ENCODE measurements at regions not wholly inside any gene's neighbourhood (a gene's known extent, or its start where the extent isn't known, plus 50 kb on each side); places are given as distances from the start of the nearest gene placed in this dataset.

GRCh38 chr15:100717596-100717995, 115.2 kb downstream of the ASB7 start:
- WGBS (ENCODE audit: insufficient coverage, low coverage, missing lambda C conversion rate) = 0% methylated on average over 2 of the region's 2 CpGs
- H3K79me2 ChIP-seq (ENCODE audit: control insufficient read depth, insufficient read depth, low read length) = no peaks in the 10 kb centered on the region
- POLR2A ChIA-PET = interaction anchor here (0.7 to 0.9 kb wide), 2 partner anchors 10 to 133 kb away, joined by 5 to 6 read pairs; no protein-coding TSS in a partner anchor
- no peaks in the 10 kb centered on the region for H3K36me3 ChIP-seq (ENCODE audit: control insufficient read depth, insufficient read depth, low read length)
- FAIRE-seq = no peak
- no peaks in the 10 kb centered on the region for H3K9me1 ChIP-seq (ENCODE audit: control insufficient read depth, insufficient read depth, low read length)
- intact Hi-C loops (cut with micrococcal nuclease) = no loop called here
- H3K9ac ChIP-seq (ENCODE audit: insufficient read depth in 1 of 2, low read depth in 2 of 2, low read length in 2 of 2) = no peak overlapping the region
- DNase-seq (ENCODE audit: extremely low read depth in 1 of 4, low spot score in 3 of 4) = no peak
- H3K4me1 ChIP-seq (replicated peaks in 1 of 2; ENCODE audit: control insufficient read depth in 2 of 2, insufficient read depth in 2 of 2, low read length in 2 of 2) = no peaks in the 10 kb centered on the region
- no peak for ATAC-seq
- in situ Hi-C loops (cut with MboI) = no loop called here
- no peaks in the 10 kb centered on the region for H3K9me3 ChIP-seq (replicated peaks; ENCODE audit: control insufficient read depth, insufficient read depth, low read depth, low read length)
- CTCF ChIA-PET (ENCODE audit: low intra/inter-chr PET ratio) = no interaction called here
- H3K4me2 ChIP-seq (ENCODE audit: insufficient read depth, low read length) = no peak overlapping the region
- peaks cover 4 to 32% of the 10 kb centered on the region in 2 experiments; a peak in 3 of 5 replicates for H3K27me3 ChIP-seq (ENCODE audit: control insufficient read depth in 2 of 2, insufficient read depth in 2 of 2, low read length in 2 of 2)
- 0 out of 2 replicates have a peak, but pooled peaks cover 4% of the 10 kb centered on the region for H4K20me1 ChIP-seq (replicated peaks; ENCODE audit: control insufficient read depth, insufficient read depth, low read length)
- no peak overlapping the region for H3K27ac ChIP-seq (ENCODE audit: extremely low read depth, low read depth, low read length)
- H3K4me3 ChIP-seq = no peak overlapping the region
- BruUV-seq (replicated peaks) = no TSS peak
- H2AFZ ChIP-seq (ENCODE audit: low read depth, low read length) = no peak overlapping the region
- TF ChIP-seq ZNF12 (CRISPR knock-in tag; IDR thresholded peaks at IDR 0.05) = no peak
- no peak for TF ChIP-seq BRF1 (IDR thresholded peaks at IDR 0.05; ENCODE audit: borderline replicate concordance, extremely low read depth, insufficient read length)
- TF ChIP-seq ZNF239 (CRISPR knock-in tag; IDR thresholded peaks at IDR 0.05) = no peak
- TF ChIP-seq ERF (CRISPR knock-in tag; IDR thresholded peaks at IDR 0.05) = no peak
- no peak for TF ChIP-seq E2F1 (CRISPR knock-in tag; IDR thresholded peaks at IDR 0.05)
- no peak for TF ChIP-seq NONO (IDR thresholded peaks at IDR 0.05; ENCODE audit: low read depth in 2 of 2, low read length in 1 of 2)
- no peak for TF ChIP-seq NBN (IDR thresholded peaks at IDR 0.05; ENCODE audit: low read depth)
- TF ChIP-seq IRF2 (CRISPR knock-in tag; IDR thresholded peaks at IDR 0.05) = no peak
- no peak for TF ChIP-seq RBBP5 (IDR thresholded peaks at IDR 0.05; ENCODE audit: borderline replicate concordance, insufficient read depth, low read length, poor library complexity, severe bottlenecking)
- TF ChIP-seq SAP30 (IDR thresholded peaks at IDR 0.05; ENCODE audit: borderline replicate concordance, insufficient read depth, low read depth, low read length, poor library complexity, severe bottlenecking) = no peak
- TF ChIP-seq, protein P1, sequence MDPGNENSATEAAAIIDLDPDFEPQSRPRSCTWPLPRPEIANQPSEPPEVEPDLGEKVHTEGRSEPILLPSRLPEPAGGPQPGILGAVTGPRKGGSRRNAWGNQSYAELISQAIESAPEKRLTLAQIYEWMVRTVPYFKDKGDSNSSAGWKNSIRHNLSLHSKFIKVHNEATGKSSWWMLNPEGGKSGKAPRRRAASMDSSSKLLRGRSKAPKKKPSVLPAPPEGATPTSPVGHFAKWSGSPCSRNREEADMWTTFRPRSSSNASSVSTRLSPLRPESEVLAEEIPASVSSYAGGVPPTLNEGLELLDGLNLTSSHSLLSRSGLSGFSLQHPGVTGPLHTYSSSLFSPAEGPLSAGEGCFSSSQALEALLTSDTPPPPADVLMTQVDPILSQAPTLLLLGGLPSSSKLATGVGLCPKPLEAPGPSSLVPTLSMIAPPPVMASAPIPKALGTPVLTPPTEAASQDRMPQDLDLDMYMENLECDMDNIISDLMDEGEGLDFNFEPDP (CRISPR knock-in tag; IDR thresholded peaks at IDR 0.05) = no peak
- no peak for TF ChIP-seq CUX1 (CRISPR knock-in tag; IDR thresholded peaks at IDR 0.05)
- no peak for TF ChIP-seq TRIM24 (IDR thresholded peaks at IDR 0.05)

Measured in K562 (cell line).